Fibroblast of lung (primary cell): ENCODE measurements at regions not wholly inside any gene's neighbourhood (a gene's known extent, or its start where the extent isn't known, plus 50 kb on each side); places are given as distances from the start of the nearest gene placed in this dataset.

Experiments used
- CTCF ChIP-seq, 2 donors: IDR thresholded peaks in 1 of 2; conservative IDR thresholded peaks in 1 of 2; 1 replicate in 1 of 2; 2 replicates in 1 of 2; pipeline ENCODE4 v1.5.1; 2011 to 2012; ENCODE audit warnings: low read length in 2 of 2, control low read depth in 1 of 2, inconsistent platforms in 1 of 2, low read depth in 1 of 2, mild to moderate bottlenecking in 1 of 2
- EZH2 ChIP-seq: IDR thresholded peaks from 2 replicates; pipeline ENCODE4 v1.5.1; 2012; ENCODE audit warnings: low read length, control low read depth, mild to moderate bottlenecking; ENCODE audit errors: missing control alignments

GRCh38 chr9:115445655-115446054 lies 327.7 kb upstream of the TNC start:
- no peak for TF ChIP-seq CTCF (conservative IDR thresholded peaks at IDR 0.05 in 1 of 2, IDR thresholded peaks at IDR 0.05 in 1 of 2; ENCODE audit: low read depth in 1 of 2, low read length in 2 of 2)
- no peak for TF ChIP-seq EZH2
